ENCODE measurements at regions not wholly inside any gene's neighbourhood (a gene's known extent, or its start where the extent isn't known, plus 50 kb on each side); places are given as distances from the start of the nearest gene placed in this dataset.
"Not testable (repeated sequence)": the region's sequence is repeated elsewhere in the genome, so short reads cannot be mapped to it uniquely, and the experiment has no call there.

DNA sequence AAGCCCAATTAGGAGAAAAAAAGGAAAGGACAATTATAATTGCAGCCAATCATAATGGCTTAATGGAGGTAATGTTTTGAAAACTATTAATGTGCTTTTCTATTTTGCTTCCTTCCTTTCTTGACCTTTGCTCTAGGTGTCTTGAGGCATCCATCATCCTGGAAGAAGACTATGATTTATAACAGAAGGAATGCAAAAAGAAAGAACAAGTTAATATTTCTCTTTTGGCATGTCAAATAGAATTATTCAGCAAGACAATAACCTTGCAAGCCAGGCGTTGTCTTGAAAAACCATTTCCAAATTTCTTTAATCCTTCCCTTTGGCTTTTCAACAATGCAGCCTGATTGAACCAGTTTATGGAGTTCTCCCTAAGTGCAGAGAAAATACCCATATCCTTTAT is 107.7 kb upstream of the USP24 start:
- no peak for DNase-seq (ENCODE audit: low spot score)

DNA sequence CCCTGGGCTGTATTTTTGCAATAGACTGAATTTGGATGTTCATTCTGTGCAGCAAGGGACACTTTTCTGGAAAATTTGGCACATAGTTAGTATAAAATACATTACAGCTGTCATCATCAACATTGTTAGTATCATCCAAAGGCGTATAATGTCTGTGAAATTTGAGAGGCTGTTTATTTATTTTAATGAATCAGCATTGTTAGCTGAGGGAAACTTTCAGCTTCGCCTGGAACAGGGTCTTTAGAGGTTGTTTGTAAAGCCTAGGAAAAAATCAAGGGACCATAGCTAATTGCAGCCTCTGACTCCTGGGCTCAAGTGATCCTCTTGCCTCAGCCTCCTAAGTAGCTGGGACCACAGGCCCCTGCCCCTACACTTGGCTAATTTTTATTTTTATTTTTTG is 106.8 kb upstream of the USP24 start:
- DNase-seq (ENCODE audit: low spot score): no peak

DNA sequence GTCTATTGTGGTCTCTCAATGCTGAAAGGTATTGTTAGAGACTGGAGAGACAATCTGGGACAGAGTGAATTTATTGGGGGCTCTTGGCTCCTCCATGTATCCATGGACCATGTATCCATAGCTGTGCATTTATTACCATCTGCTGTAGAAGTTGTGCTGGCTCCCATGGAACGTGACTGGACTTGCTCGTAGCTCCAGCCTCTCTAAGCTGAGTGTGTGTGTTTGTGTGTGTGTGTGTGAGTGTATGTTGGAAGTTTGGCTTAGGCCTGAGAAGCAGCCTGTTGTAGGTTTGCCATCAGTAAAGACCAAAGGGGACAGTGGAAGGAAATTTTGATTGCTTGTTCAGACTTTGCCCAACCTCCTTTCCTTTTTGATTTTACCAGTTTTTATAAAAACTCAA is 105.7 kb upstream of the USP24 start:
- DNase-seq (ENCODE audit: low spot score): no peak

DNA sequence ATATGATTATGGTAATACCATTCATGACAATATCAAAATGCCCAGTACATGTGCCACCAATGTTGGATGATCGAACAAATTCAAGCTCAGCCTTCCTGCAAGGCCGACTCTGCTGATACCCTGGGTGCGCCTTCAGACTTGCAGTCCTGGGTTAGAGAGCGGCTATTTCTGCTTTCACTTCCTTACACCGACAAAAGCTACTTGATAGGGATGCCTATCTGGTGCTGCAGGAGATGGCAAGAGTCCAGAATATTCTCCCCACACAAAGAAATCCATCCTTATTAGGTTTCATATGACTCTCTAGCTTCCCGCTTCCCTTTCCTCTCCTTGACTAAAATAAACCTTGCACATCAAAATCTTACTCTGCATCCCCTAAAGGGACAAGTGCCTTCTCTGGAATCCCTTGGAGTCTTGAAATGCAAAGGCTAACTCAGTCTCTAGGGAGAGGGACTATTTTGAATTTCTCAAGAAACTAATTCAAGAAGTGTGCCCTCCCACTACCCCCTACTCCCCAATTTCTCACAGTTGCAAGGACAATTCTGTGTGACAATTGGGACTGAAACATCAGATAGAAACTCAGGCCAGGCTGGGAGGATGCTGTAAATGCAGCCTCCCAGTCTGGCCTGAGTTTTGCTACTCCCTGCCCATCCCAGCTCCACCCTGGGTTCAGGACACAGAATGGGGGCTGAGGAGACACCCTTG is 103.1 kb upstream of the USP24 start:
- DNase-seq (ENCODE audit: low spot score): no peak

DNA sequence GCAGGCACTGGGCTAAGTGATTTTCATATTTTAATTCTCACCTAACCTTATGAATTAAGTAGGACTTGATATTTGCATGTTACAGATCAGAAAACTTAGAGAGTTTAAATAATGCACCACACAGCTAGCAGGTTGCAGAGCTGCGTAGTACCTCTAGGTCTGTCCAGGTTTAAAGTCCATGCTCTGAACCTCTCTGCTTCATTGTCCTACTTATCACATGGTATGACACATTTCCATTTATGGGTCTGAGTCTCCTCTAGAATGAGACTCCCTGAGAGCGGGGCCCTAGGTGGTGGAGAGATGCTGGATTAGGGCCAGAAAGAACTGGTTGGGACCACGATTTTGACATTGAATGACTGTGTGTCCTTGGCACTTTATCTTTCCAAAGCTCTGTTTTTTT is 102.5 kb upstream of the USP24 start:
- no peak for DNase-seq (ENCODE audit: low spot score)

DNA sequence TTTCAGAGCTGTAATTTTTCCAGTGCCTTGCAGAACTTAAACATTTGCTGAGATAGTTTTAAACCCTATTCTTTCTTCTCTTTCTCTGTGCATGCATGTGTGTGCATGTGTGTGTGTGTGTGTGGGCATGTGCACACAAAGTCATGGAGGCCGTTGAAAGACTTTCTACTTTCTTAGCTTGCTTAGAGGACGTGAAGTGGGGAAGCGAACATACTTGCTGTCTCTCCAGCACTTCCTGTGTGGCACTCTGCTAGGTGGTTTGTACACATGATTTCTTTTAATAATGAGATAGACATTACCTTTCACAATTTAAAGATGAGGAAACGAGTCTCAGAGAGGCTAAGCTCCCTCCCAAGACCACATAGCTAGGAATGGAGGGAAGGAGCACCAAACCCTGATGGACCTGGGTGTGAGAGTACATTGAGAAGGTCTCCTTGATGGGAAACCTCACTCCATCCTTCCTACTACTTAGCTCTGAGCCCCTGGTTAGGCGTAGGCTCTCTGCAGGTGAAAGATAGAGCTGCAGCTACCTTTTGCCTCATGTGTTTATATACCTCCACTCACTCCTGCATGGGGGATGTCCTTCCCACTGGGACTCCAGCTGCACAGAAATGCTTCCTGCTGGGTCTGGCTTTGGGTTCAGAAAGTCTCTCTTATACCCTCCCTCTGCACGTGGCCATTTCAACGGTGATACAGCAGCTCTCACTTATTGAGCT is 101.9 kb upstream of the USP24 start:
- no peak for DNase-seq (ENCODE audit: low spot score)

DNA sequence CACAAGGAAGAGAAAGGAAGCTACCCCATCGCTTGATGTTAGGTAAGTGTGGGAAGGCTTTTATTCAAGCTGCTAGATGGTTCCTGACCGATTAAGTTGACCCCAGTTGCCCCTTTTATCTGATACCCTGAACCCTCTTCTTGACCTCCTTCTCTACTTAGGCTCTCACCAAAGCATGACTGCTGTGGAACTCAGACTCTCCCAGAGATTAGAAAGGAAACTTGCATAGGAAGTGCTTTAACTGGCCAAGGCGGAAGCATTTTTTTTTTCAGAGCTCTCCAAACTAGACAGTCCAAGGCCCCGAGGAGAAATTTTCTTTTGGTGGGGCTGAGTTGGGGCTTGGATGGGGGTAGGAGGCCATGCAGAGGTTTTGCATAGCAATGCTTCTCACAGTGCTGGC is 101.3 kb upstream of the USP24 start:
- DNase-seq (ENCODE audit: low spot score): no peak

DNA sequence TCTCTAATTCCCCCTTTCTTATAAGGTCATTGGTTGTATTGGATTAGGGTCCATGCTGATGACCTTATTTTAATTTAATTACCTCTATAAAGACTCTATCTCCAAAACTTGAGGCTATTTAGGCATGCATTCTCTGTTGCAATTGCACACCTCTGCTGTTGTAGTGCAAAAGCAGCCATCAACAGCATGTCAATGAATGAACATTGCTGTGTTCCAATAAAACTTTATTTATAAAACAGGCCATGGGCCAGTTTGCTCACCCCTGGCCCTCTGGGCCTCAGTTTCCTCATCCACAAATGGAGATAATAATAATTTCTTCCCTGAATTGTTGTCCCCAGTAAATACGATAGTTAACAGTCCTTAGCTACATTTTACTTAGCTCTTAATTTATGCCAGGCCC is 100.4 kb upstream of the USP24 start:
- DNase-seq (ENCODE audit: low spot score): no peak

DNA sequence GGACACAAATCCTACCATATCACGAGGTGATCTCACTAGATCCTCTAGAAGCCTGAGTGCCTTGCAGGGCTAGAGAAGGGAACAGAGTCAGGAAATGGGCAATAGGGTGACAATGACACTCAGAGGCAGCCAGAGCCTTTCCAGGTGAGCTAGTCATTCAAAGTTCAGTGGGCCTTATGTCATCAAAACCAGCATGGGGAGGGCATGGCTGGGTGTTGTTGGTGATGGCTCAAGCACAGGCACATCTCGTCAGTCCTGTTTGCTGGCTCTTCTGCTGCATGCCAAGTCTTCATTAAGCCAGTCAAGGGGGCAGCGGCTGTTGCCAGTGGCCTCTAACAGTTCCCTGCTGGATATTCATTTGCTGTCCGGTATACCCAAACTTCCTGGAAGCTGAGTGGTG is 99.6 kb upstream of the USP24 start:
- no peak for DNase-seq (ENCODE audit: low spot score)

DNA sequence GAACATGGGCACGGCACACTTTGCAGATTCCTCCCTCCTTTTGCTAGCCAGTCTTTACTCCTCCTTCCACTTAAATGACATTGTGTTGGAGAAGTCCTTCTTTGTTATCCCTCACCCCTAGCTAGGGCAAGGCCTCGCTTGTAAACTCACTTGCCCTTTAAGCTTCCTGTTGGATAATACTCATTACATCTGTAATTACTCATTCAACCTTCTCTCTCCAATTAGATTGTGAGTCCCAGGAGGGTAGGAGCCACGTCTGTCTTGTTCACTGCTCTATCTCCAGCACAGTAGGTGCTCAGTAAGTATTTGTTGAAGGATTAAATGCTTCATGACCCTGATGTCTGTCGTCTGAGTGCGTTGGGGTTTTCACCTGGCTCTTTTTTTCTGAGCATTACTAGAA is 98.7 kb upstream of the USP24 start:
- DNase-seq (ENCODE audit: low spot score): no peak

DNA sequence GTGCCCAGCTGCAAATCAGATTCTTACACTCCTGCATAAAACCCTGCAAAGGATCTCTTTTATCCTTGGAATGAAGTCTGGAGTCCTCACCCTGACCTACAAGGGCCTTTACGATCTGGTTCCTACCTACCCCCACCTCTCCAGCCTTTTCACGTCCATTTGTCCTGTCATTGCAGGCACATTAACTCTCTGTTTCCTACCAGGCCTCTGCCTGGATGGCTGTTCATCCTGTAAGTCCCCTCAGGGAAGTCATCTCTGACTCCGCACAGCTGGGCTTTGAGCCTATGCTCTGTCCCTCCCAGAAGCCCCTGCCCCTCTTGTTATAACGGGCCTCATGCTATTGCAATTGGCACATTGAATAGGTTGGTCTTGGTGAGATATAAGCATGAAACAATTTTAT is 96.8 kb upstream of the USP24 start:
- DNase-seq (ENCODE audit: low spot score): no peak

DNA sequence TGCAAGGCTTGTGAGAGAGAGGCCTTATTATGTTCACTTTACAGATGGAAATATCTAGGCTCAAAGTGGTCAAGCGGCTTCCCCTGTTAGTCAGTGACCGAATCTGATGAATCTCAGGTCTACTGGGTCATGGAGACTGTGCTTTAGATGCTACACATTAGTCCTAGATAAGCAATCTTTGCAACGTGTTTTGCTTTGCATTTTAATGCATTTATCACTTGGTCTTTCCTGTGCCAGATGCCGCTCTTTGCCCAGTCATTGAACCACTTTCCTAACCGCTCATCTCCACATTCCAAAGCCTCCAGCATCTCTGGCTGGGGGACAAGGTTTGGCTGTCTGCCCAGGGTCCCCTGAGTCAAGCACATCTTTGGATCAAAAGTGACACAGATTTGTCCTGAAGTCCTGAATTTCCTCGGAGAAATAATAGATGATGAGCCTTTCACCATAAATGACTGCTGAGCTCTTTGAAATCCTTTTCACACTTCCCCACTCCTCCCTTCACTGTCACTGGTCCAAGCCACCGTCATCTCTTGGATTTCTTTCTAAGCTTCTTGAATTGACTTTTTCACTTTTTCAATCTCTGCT is 96.0 kb upstream of the USP24 start:
- no peak for DNase-seq (ENCODE audit: low spot score)

DNA sequence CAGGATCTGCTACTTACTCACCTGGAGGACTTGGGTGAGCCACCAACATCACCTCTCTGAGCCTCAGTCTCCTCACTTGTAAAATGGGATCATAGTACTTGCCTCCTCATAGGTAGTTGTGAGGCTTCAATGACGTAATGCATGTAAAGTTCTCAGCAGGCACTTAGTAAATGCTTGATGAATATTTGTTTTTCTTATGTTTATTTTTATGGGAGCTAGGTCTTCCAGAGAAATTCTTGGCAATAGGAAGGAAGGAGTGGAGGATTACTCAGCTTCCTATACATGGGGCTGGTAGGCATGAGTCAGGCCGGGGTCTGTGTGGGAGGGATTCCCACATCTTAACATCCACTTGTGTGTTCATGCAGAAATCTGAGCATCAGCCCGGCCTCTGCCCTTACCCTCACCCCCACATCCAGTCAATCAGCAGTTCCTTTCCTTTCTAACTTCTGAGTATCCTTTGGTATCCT is 95.4 kb upstream of the USP24 start:
- DNase-seq (ENCODE audit: low spot score): peak; percentile 45

DNA sequence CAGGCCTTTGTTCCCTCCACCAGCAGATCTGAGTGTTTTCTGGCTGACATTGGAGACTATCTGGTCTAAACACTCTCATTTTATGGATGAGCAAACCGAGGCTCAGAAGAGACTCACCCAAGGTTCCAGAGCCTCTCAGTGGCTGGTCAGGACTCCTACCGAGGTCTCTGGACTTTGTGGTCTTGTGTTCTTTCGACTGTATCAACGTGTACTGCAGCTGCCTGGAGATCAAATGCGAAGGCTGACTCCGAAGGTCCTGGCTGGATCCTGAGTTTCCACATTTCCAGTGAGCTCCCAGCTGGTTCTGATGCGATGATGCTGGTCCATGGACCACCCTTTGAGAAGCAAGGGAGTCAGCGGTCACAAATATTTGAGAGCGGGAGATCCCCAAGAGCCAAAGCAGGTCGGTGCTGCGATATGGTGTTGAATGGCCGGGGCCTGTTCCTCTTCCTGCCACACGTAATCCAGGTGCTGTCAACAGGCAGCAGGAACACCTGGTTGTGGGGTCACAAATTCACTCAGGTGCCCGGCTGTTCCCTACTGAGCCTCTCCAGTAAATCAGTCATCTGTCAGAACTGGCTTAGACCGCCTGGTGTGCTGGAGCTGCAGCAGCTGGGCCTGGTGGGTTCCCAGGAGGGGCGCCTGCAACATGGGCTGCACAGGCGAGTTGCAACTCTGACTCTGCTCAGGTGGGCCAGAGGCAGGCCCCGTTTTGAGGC is 94.8 kb upstream of the USP24 start:
- no peak for DNase-seq (ENCODE audit: low spot score)

DNA sequence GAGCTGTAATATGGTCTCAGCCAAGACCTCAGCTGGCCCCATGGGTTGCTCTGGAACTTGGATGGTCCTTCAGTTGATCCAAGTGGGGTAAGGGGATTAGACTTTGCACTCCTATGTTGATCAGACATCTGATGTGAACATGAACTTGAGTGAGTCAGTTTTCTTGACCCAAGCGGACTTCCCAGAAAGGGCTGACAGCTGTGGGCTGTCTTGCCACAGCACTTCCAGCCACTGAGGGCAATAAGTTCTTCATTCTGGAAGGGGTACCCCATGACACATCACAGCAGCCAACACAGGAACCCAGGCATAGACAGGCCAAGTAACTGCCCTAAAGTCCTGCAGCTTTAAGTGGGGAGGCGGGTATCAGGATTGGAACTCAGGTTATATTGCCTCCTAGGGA is 93.9 kb upstream of the USP24 start:
- no peak for DNase-seq (ENCODE audit: low spot score)

DNA sequence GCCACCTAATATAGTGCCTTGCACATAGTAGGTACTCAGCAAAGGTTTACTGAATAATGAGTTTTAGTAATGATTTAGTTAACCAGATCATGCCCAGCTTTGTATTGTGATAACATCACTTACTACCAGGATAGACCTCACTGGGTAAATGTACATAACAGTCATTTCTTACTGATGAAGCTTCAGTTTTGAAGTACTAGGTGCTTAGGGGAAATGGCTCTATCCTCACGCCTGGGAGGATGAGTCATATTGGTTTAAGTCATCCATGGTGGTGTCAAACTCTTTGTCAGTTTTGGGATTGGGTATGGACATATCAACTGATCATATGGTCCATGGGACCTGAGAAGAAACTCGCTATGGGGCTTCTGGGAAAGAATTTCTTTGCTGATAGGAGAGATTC is 90.6 kb upstream of the USP24 start:
- DNase-seq (ENCODE audit: low spot score): no peak

DNA sequence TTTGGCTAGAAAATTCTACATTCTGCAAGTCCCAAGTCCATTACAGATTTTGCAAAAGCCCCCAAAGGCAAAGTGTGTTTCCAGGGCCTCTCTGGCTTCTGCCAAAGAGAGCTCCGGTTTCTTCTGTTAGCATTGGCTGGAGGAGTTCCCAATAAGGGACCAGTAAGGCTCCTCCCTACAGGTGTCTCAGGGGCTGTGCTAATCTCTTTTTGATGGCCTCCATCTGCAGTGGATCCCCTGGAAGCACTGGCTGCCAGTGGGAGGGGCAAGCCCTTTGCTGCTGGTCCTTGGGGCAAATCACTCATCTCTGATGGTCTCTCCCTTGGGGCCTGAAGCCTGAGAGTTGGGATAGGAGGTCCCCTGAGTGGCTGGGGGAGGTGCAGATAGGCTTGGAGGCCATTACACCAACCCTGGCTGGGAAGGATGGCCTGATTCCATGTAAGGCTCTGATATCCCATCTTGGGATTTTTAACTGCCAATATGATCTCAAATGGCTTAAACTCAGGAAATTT is 89.1 kb upstream of the USP24 start:
- no peak for DNase-seq (ENCODE audit: low spot score)

DNA sequence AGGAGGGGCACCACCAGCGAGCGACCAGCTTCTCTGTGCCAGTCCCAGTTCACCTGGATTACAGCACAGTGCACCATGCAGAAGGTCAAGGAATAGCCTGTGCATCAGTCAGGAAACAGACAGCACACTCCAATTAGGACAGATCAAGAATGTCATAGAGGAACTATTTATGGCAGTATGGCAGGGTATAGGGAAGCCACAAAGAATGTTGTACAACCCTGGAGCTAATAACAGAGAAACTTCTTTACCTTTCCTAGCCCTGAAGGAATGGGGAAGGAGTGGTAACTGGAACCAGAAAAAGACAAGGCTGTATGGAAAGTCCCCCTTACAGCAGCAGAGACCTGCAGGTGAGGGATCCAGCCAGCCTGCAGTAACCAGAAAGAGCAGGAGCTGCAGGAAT is 87.8 kb upstream of the USP24 start:
- DNase-seq (ENCODE audit: low spot score): peak; percentile 24

DNA sequence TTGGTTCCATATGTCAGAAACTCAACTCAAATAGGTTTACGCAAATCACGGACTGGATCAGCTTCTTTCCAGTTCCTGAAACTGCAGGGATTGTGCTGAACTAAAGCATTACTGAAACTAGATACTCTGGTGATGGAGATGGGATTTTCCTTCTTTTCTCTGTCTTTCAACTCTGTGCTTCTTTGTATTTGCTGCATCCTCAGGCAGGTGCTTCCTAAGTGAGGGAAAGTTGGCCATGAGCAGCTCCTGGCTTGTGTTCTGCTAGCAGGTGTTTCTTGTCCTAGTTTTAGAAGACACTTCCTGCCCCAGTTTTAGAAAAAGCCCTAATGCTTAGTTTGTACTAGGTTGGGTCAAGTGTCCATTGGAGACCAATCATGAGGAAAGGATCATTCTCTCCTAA is 86.7 kb upstream of the USP24 start:
- no peak for DNase-seq (ENCODE audit: low spot score)

DNA sequence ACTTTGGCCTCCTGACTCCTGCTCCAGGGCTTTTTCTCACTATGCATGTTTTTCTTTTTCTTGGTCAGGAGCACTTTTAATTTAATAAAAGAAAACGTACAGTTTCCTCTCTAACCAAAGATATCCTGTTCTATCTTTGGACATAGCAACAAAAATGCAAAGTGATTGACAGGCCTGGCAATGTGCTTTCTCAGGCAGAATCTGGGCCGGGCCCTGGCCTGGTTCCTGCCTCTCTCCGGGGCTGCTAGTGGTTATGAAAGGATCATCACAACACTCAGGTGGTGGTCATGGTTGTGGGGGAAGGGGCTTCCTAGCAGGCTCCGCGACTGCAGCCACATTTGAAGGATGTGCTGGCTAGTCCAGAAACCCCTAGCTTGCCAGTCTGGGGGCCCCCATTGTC is 85.8 kb upstream of the USP24 start:
- no peak for DNase-seq (ENCODE audit: low spot score)

DNA sequence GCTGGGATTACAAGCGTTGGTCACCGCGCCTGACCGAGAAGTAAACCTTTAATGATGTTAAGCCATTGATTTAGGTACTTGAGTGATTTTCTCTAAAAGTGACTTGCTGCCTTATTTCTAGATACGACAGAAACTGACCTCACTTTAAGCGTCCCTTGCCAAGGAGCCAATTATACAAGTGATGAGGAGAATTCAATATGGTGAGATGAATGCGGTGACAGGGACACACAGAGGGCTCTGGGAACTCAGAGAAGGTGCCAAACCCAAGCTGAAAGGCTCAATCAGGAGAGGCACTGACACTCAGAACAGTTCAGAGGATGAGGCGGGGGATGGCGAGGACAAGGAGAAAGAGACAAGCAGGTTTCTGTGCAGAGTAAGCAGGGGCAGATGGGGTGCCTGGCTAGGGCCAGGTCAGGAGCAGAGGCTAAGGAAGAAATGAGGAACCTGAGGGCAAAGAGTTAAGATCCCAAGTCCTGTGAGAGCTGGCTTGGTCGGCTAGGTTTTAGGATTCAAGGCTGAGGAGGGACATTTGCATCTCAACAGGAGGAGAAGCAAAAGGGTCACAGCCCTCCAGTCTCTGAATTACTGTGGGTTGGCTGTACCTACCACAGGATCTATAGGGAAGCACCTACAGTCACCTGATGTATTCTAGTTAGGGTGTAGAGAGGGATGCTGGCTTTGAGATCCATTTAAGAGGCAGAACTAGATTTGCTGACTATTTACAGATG is 83.2 kb upstream of the USP24 start:
- no peak for DNase-seq (ENCODE audit: low spot score)

DNA sequence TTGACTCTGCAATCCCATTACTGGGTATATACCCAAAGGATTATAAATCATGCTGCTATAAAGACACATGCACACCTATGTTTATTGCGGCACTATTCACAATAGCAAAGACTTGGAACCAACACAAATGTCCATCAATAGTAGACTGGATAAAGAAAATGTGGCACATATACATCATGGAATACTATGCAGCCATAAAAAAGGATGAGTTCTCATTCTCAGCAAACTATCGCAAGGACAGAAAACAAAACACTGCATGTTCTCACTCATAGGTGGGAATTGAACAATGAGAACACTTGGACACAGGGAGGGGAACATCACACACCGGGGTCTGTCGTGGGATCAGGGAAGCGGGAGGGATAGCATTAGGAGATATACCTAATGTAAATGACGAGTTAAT is 81.1 kb upstream of the USP24 start:
- DNase-seq (ENCODE audit: low spot score): not testable (repeated sequence)

Data from SW480 (cell line).